ENCODE measurements at regions not wholly inside any gene's neighbourhood (a gene's known extent, or its start where the extent isn't known, plus 50 kb on each side); places are given as distances from the start of the nearest gene placed in this dataset.

DNA sequence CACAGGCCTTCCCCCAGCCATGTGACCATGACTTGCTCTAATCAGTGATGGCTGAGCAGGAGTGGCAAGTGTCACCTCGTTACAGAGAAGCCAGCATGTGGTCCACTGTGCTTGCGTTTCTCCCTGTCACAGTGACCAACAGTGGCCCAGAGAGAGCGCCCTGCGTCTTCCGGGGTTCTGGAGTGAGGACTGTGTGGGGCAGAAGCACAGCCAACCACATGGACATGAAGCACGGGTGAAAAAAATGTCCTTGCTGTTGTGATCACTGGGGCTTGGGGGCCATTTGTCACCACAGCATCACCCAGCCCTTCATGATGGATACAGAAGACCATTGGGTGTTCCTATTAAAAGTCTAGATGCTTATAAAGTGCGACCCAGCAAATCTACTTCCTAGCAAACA, 174.6 kb upstream of the C14orf180 start:
- H4K20me1 ChIP-seq (ENCODE audit: insufficient read depth, poor library complexity, severe bottlenecking) = no peaks in the 10 kb centered on the region
- 86% methylated on average over 7 of the region's 7 CpGs for WGBS (ENCODE audit: low lambda C conversion rate, missing lambda C conversion rate)
- no peak for DNase-seq (ENCODE audit: low spot score)

DNA sequence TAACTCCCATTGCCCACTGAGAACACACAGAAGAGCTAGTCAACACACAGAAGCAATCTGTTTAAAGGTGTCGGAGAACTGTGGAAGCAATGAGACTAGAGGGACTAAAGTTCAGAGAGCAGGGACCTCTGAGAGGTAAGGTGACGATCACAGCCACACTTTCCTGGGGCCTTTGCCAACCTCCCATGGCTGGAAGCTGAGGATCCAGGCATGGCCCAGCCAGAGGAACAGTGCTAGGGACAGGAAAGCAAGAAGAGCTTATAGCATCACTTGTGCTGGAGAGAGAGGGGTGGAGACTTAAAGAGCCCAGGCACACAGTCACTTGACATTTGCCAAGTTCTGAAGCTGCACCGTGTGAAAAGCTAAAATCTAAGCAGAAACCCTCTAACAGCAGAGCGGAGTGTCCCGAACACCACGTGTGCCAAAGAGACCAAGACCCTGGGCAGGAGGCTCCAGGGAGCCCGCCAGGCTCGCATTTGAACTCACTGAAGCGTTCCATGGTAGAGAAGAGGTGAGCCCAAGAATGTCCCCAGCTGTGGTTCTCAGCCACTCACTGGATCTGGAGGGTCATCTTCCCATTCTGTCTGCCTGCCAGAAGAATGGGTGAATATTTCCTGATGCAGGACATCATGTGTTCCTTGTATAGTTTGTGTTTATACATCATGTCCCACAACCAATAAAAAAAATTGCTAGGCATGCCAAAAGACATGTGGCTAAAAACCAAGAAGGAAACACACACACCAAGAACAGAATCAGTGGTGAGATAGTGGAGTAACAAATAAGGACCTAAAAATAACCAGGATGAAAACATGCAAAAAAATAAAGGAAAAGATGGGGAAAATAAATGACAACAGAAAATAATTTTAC, 174.0 kb upstream of the C14orf180 start:
- no peak for DNase-seq (ENCODE audit: low spot score)
- Histone ChIP-seq H3K4me1 (ENCODE audit: insufficient read depth) (no peaks in the 10 kb centered on the region), H3K36me3 (replicated peaks; ENCODE audit: insufficient read depth, low read depth) (no peaks in the 10 kb centered on the region), H4K20me1 (ENCODE audit: insufficient read depth, poor library complexity, severe bottlenecking) (no peaks in the 10 kb centered on the region), H3K79me2 (no peaks in the 10 kb centered on the region), H3K9me3 (ENCODE audit: low read depth) (peaks cover 4% of the 10 kb centered on the region), H3K4me2 (no peak overlapping the region), H2AFZ (no peak overlapping the region), H3K27ac (no peak overlapping the region), H3K27me3 (no peaks in the 10 kb centered on the region), H3K9me2 (replicated peaks; ENCODE audit: insufficient read depth) (no peaks in the 10 kb centered on the region), H3K4me3 (no peak overlapping the region)
- TF ChIP-seq EZH2 (IDR thresholded peaks at IDR 0.05; ENCODE audit: borderline replicate concordance) (no peak), EZH2phosphoT487 (IDR thresholded peaks at IDR 0.05; ENCODE audit: low read depth, severe bottlenecking, unreplicated experiment) (no peak)
- WGBS (ENCODE audit: low lambda C conversion rate, missing lambda C conversion rate) = 86% methylated on average over 9 of the region's 9 CpGs

More for the DNA sequence above, 174.6 kb upstream of the C14orf180 start:
- no peak for TF ChIP-seq EZH2 (IDR thresholded peaks at IDR 0.05; ENCODE audit: borderline replicate concordance)
- TF ChIP-seq EZH2phosphoT487 (IDR thresholded peaks at IDR 0.05; ENCODE audit: low read depth, severe bottlenecking, unreplicated experiment) = no peak
- TF ChIP-seq, protein P1, sequence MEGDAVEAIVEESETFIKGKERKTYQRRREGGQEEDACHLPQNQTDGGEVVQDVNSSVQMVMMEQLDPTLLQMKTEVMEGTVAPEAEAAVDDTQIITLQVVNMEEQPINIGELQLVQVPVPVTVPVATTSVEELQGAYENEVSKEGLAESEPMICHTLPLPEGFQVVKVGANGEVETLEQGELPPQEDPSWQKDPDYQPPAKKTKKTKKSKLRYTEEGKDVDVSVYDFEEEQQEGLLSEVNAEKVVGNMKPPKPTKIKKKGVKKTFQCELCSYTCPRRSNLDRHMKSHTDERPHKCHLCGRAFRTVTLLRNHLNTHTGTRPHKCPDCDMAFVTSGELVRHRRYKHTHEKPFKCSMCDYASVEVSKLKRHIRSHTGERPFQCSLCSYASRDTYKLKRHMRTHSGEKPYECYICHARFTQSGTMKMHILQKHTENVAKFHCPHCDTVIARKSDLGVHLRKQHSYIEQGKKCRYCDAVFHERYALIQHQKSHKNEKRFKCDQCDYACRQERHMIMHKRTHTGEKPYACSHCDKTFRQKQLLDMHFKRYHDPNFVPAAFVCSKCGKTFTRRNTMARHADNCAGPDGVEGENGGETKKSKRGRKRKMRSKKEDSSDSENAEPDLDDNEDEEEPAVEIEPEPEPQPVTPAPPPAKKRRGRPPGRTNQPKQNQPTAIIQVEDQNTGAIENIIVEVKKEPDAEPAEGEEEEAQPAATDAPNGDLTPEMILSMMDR (IDR thresholded peaks at IDR 0.05; ENCODE audit: poor library complexity) = no peak
- no peaks in the 10 kb centered on the region for H3K79me2 ChIP-seq
- no peak overlapping the region for H3K4me3 ChIP-seq
- H3K4me1 ChIP-seq (ENCODE audit: insufficient read depth) = no peaks in the 10 kb centered on the region
- H2AFZ ChIP-seq = no peak overlapping the region
- no peak overlapping the region for H3K4me2 ChIP-seq
- H3K36me3 ChIP-seq (replicated peaks; ENCODE audit: insufficient read depth, low read depth) = no peaks in the 10 kb centered on the region
- H3K27me3 ChIP-seq = no peaks in the 10 kb centered on the region
- no peak overlapping the region for H3K27ac ChIP-seq
- H3K9me2 ChIP-seq (replicated peaks; ENCODE audit: insufficient read depth) = no peaks in the 10 kb centered on the region
- peaks cover 4% of the 10 kb centered on the region for H3K9me3 ChIP-seq (ENCODE audit: low read depth)

DNA sequence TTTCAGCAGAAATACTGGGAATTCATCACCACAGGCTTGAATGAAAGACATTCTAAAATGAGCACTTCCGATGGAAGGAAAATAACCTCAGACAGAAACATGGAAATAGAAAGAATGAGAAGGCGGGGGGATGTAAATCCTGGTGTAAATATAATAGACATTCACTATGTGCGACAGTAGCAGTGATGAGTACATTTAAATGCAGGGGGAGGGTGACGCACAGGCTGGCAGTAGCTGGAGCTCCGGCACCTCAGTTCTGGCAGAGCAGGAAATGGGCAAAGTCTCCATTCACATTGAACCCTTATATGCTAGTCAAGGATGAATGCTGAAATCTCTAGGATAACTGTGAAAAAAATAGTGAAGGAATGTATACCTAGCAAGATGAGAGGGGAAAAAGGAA, 172.7 kb upstream of the C14orf180 start:
- WGBS (ENCODE audit: low lambda C conversion rate, missing lambda C conversion rate) = 84% methylated on average over 5 of the region's 5 CpGs

DNA sequence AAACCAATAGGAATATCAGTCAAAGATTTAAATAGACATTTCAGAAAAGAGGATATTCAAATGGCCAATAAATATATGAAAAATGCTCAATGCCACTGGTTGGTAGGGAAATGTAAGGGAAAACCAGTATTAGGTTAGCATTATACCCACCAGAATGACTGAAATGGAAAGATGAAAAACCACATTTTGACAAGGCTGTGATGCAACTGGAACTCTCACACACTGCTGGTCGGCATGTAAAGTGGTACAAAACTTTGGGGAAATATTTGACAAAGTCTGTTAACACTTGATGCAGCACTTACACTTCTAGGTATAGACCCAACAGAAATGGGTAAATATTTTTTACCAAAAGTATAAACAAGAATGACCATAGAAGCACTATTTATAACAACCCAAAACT, 163.2 kb upstream of the C14orf180 start:
- Histone ChIP-seq H3K4me1 (ENCODE audit: insufficient read depth) (no peaks in the 10 kb centered on the region), H3K9me2 (replicated peaks; ENCODE audit: insufficient read depth) (no peaks in the 10 kb centered on the region), H2AFZ (no peak overlapping the region), H3K27me3 (no peaks in the 10 kb centered on the region), H3K79me2 (no peaks in the 10 kb centered on the region), H4K20me1 (ENCODE audit: insufficient read depth, poor library complexity, severe bottlenecking) (no peaks in the 10 kb centered on the region), H3K36me3 (replicated peaks; ENCODE audit: insufficient read depth, low read depth) (no peaks in the 10 kb centered on the region), H3K4me3 (no peak overlapping the region), H3K9me3 (ENCODE audit: low read depth) (no peaks in the 10 kb centered on the region), H3K4me2 (no peak overlapping the region), H3K27ac (no peak overlapping the region)
- whole genome bisulfite sequencing (ENCODE audit: low lambda C conversion rate, missing lambda C conversion rate) = 75% methylated on average over 1 of the region's 1 CpG
- DNase-seq (ENCODE audit: low spot score) = no peak
- TF ChIP-seq EZH2phosphoT487 (IDR thresholded peaks at IDR 0.05; ENCODE audit: low read depth, severe bottlenecking, unreplicated experiment) = no peak

More for the DNA sequence above, 172.7 kb upstream of the C14orf180 start:
- Histone ChIP-seq H3K36me3 (replicated peaks; ENCODE audit: insufficient read depth, low read depth) (no peaks in the 10 kb centered on the region), H3K27me3 (no peaks in the 10 kb centered on the region), H3K4me1 (ENCODE audit: insufficient read depth) (no peaks in the 10 kb centered on the region), H3K4me2 (no peak overlapping the region), H2AFZ (no peak overlapping the region), H3K79me2 (no peaks in the 10 kb centered on the region), H3K4me3 (no peak overlapping the region), H3K9me2 (replicated peaks; ENCODE audit: insufficient read depth) (no peaks in the 10 kb centered on the region), H4K20me1 (ENCODE audit: insufficient read depth, poor library complexity, severe bottlenecking) (no peaks in the 10 kb centered on the region), H3K27ac (no peak overlapping the region), H3K9me3 (ENCODE audit: low read depth) (peaks cover 4% of the 10 kb centered on the region)
- TF ChIP-seq EZH2phosphoT487 (IDR thresholded peaks at IDR 0.05; ENCODE audit: low read depth, severe bottlenecking, unreplicated experiment) (no peak), EZH2 (IDR thresholded peaks at IDR 0.05; ENCODE audit: borderline replicate concordance) (no peak)
- TF ChIP-seq, protein P1 (IDR thresholded peaks at IDR 0.05; ENCODE audit: poor library complexity) = no peak
- DNase-seq (ENCODE audit: low spot score) = no peak
